Body of pancreas (tissue), 4 donors: ENCODE measurements at regions not wholly inside any gene's neighbourhood (a gene's known extent, or its start where the extent isn't known, plus 50 kb on each side); places are given as distances from the start of the nearest gene placed in this dataset.

ENCODE experiments used
- ATAC-seq: fragments of 150-250 bp; one replicate; pipeline ENCODE4 v1.9.1; 2016
- DNase-seq, 4 donors: peaks; one replicate each; pipeline ENCODE4 v3.0.0-alpha.2; 2019
- H3K27ac ChIP-seq, 4 donors: fragments of 200-600 bp; sonication (generic); 1 replicate in 3 of 4; 2 replicates in 1 of 4; pipeline versions ENCODE4 v1.5.1 to v1.6.1; 2016 to 2019; ENCODE audit warnings: mild to moderate bottlenecking in 1 of 4, mixed read lengths in 1 of 4, moderate library complexity in 1 of 4
- H3K27me3 ChIP-seq, 2 donors: fragments of 200-600 bp; sonication (generic); one replicate each; pipeline ENCODE4 v1.6.0; 2016; ENCODE audit warnings: mild to moderate bottlenecking in 1 of 2
- H3K36me3 ChIP-seq, 2 donors: fragments of 200-600 bp; sonication (generic); replicated peaks in 1 of 2; 2 replicates each; pipeline ENCODE4 v1.5.1; 2016; ENCODE audit warnings: low read depth in 2 of 2; ENCODE audit not compliant: insufficient read depth in 1 of 2
- H3K4me1 ChIP-seq: fragments of 200-600 bp; sonication (generic); one replicate; pipeline ENCODE4 v1.6.0; 2016
- H3K4me3 ChIP-seq, 2 donors: fragments of 200-600 bp; sonication (generic); 1 replicate in 1 of 2; 2 replicates in 1 of 2; pipeline ENCODE4 v1.5.1; 2016 to 2019
- H3K9me3 ChIP-seq, 3 donors: fragments of 200-600 bp; sonication (generic); 1 replicate in 2 of 3; 2 replicates in 1 of 3; pipeline ENCODE4 v1.5.1; 2016
- POLR2A ChIP-seq, 3 donors: fragments of 450-650 bp; IDR thresholded peaks; one replicate each; pipeline ENCODE4 v1.6.1; 2016; ENCODE audit warnings: antibody characterized with exemption in 3 of 3, mild to moderate bottlenecking in 2 of 3
- WGBS, 2 donors: methylation state at CpG; one replicate each; pipeline ENCODE4 v1.1.5; 2017; 5-methylcytosine and 5-hydroxymethylcytosine counted together
- intact Hi-C: fragments of 100-400 bp; cut with DNase I; formaldehyde crosslinking; loops from one replicate; pipeline ENCODE4 v1.15.1; 2023
- TF ChIP-seq, protein P1 (sequence below), 7 experiments: fragments of 450-650 bp in 4 of 7; fragments of 200-600 bp in 3 of 7; sonication (generic) in 3 of 7; IDR thresholded peaks; one replicate each; pipeline ENCODE4 v1.5.1; 2016 to 2019; ENCODE audit warnings: antibody characterized with exemption in 7 of 7

GRCh38 chr5:128021411-128021810, 62.2 kb upstream of the SLC12A2 start:
- H3K4me1 ChIP-seq: no peaks in the 10 kb centered on the region
- DNase-seq: no peak
- no peak overlapping the region for H3K27ac ChIP-seq
- no peak overlapping the region for H3K4me3 ChIP-seq
- WGBS, 2 donors: 95 to 97% methylated on average over 1 of the region's 1 CpG
- H3K9me3 ChIP-seq: no peaks in the 10 kb centered on the region
- H3K36me3 ChIP-seq: no peaks in the 10 kb centered on the region
- intact Hi-C loops: no loop called here
- TF ChIP-seq, protein P1, sequence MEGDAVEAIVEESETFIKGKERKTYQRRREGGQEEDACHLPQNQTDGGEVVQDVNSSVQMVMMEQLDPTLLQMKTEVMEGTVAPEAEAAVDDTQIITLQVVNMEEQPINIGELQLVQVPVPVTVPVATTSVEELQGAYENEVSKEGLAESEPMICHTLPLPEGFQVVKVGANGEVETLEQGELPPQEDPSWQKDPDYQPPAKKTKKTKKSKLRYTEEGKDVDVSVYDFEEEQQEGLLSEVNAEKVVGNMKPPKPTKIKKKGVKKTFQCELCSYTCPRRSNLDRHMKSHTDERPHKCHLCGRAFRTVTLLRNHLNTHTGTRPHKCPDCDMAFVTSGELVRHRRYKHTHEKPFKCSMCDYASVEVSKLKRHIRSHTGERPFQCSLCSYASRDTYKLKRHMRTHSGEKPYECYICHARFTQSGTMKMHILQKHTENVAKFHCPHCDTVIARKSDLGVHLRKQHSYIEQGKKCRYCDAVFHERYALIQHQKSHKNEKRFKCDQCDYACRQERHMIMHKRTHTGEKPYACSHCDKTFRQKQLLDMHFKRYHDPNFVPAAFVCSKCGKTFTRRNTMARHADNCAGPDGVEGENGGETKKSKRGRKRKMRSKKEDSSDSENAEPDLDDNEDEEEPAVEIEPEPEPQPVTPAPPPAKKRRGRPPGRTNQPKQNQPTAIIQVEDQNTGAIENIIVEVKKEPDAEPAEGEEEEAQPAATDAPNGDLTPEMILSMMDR (IDR thresholded peaks at IDR 0.05): no peak
- TF ChIP-seq POLR2A (IDR thresholded peaks at IDR 0.05): no peak
- ATAC-seq: no peak
- H3K27me3 ChIP-seq: no peaks in the 10 kb centered on the region
